Stimulated activated naive B cell treated with anti-CD40 and anti-IgM and Interleukin-4, amounts not matched to agents 10 μg/mL and 1 μg/mL and 100 μg/mL, for 72 hours (primary cell): ENCODE measurements at regions not wholly inside any gene's neighbourhood (a gene's known extent, or its start where the extent isn't known, plus 50 kb on each side); places are given as distances from the start of the nearest gene placed in this dataset.

Experiments
- ATAC-seq, 2 donors: fragments of 150-1000 bp; cut with Tn5 transposase; replicated peaks; 2 replicates each; pipeline ENCODE4 v1.10.0; 2021; ENCODE audit warnings: moderate library complexity in 1 of 2
- DNase-seq: peaks from one replicate; pipeline ENCODE4 v3.0.0; 2021
- H3K27ac Mint-ChIP-seq: one replicate; pipeline ENCODE4 v1.8.0; 2022; ENCODE audit warnings: mild to moderate bottlenecking, mixed read lengths
- H3K27me3 Mint-ChIP-seq, 2 donors: one replicate each; pipeline ENCODE4 v1.8.0; 2022; ENCODE audit warnings: mixed read lengths in 2 of 2
- H3K36me3 Mint-ChIP-seq, 2 donors: one replicate each; pipeline ENCODE4 v1.8.0; 2022; ENCODE audit warnings: mixed read lengths in 2 of 2, mild to moderate bottlenecking in 1 of 2
- H3K4me1 Mint-ChIP-seq, 2 donors: one replicate each; pipeline ENCODE4 v1.8.0; 2022; ENCODE audit warnings: mixed read lengths in 2 of 2, mild to moderate bottlenecking in 1 of 2
- H3K4me3 Mint-ChIP-seq, 2 donors: one replicate each; pipeline ENCODE4 v1.8.0; 2022; ENCODE audit warnings: mild to moderate bottlenecking in 2 of 2, mixed read lengths in 2 of 2, moderate library complexity in 1 of 2
- H3K9me3 Mint-ChIP-seq, 2 donors: one replicate each; pipeline ENCODE4 v1.8.0; 2022; ENCODE audit warnings: mixed read lengths in 2 of 2, mild to moderate bottlenecking in 1 of 2

DNA sequence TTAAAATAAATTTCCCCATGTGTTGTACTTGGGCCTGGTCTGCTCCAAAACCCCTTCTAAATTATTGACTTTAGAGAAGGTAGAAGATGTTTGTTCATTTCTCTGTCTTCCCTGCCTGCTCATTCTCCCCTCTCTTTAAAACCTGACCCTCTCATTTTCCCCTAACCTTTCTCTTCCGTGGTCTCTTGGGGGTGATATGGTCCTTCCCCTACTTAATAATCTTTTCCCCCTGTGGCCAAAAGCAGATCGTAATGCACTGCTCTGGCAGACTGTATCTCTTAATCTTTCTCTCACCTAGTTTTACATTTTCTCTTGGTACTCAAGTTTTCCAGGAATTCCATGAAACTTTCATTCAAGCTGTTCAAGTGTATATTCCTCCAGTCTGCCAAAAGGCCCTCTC, 301.7 kb downstream of the TTLL7 start:
- H3K4me3 Mint-ChIP-seq, result no peak overlapping the region
- H3K27ac Mint-ChIP-seq, result no peak overlapping the region
- peaks cover 2 to 4% of the 10 kb centered on the region in 2 donors for H3K9me3 Mint-ChIP-seq
- H3K36me3 Mint-ChIP-seq, result no peaks in the 10 kb centered on the region
- ATAC-seq (peak; percentile 14 to 50), DNase-seq (no peak)
- peaks cover 3 to 27% of the 10 kb centered on the region in 2 donors for H3K4me1 Mint-ChIP-seq
- H3K27me3 Mint-ChIP-seq, result peaks cover 22 to 47% of the 10 kb centered on the region in 2 donors

GRCh38 chr1:83694449-83694848, 304.5 kb downstream of the TTLL7 start:
- Mint-ChIP-seq H3K4me3 (no peak overlapping the region), H3K27ac (no peak overlapping the region), H3K36me3 (peaks cover 0 to 3% of the 10 kb centered on the region in 2 donors), H3K9me3 (peaks cover 4 to 8% of the 10 kb centered on the region in 2 donors), H3K4me1 (peaks cover 9 to 34% of the 10 kb centered on the region in 2 donors), H3K27me3 (peaks cover 25 to 50% of the 10 kb centered on the region in 2 donors)
- DNase-seq (no peak), ATAC-seq (no peak)

- no peak overlapping the region for H3K27ac Mint-ChIP-seq
- DNase-seq, result no peak
Measured at GRCh38 chr1:83693427-83694126, 305.4 kb downstream of the TTLL7 start.

DNA sequence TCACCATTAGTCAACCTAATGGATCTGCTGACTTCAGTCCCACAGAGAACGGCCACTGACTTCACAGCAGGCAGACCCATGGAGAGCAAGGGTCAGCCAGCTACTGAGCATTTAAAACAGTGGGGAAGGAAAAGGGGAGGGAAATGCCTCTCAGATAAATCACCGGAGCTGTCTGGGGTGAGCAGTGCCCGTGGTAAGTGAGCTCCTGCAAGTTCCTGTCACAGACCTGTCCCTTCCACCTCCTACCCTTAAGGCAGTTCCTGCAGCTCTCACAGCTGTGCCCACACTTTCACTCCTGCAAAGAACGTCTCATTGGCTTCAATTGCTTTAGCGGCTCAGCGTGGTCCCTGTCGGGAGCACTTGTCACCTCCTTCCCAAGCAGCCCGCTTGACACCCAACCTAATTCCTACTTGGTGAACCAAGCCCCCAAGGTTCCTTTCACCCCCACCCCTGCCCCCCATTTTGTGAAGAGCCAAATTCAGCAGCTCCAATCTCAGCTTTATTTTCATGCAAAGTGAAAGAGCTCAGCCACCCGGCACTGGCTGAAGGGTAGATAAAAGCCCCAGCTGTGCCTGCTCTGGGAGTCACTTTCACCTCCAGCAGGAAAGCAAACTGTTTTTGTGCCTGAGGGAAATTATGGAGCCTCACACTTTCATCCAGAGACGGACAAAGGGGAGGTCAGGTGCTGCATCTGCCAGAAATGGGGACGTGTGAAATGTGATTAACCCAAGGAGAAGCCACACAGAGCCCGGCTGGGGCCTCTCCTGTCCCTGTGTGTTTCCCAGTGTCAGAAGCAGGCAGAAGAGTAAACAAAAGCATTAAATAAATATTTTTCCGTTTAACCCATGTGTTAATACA, 306.2 kb downstream of the TTLL7 start:
- ATAC-seq (peak; percentile 57 to 74), DNase-seq (no peak)
- Mint-ChIP-seq H3K4me3 (peak overlapping the region; percentile 70 to 79), H3K36me3 (peaks cover 0 to 7% of the 10 kb centered on the region in 2 donors), H3K4me1 (peaks cover 9 to 34% of the 10 kb centered on the region in 2 donors), H3K9me3 (peaks cover 13% of the 10 kb centered on the region in 2 donors), H3K27ac (no peak overlapping the region), H3K27me3 (peaks cover 25 to 46% of the 10 kb centered on the region in 2 donors)

More at GRCh38 chr1:83693427-83694126, 305.4 kb downstream of the TTLL7 start:
- ATAC-seq, result no peak
- H3K4me3 Mint-ChIP-seq, result peak overlapping the region; percentile 70 to 79
- H3K9me3 Mint-ChIP-seq, result peaks cover 8% of the 10 kb centered on the region in 2 donors
- H3K36me3 Mint-ChIP-seq, result peaks cover 0 to 7% of the 10 kb centered on the region in 2 donors
- H3K4me1 Mint-ChIP-seq, result peaks cover 9 to 34% of the 10 kb centered on the region in 2 donors
- peaks cover 25 to 46% of the 10 kb centered on the region in 2 donors for H3K27me3 Mint-ChIP-seq

GRCh38 chr1:83691953-83692500, 306.9 kb downstream of the TTLL7 start:
- peaks cover 25 to 40% of the 10 kb centered on the region in 2 donors for H3K27me3 Mint-ChIP-seq
- ATAC-seq (no peak), DNase-seq (no peak)
- peaks cover 0 to 7% of the 10 kb centered on the region in 2 donors for H3K36me3 Mint-ChIP-seq
- H3K27ac Mint-ChIP-seq, result no peak overlapping the region
- peaks cover 13 to 14% of the 10 kb centered on the region in 2 donors for H3K9me3 Mint-ChIP-seq
- H3K4me1 Mint-ChIP-seq, result peaks cover 6 to 34% of the 10 kb centered on the region in 2 donors
- no peak overlapping the region for H3K4me3 Mint-ChIP-seq

DNA sequence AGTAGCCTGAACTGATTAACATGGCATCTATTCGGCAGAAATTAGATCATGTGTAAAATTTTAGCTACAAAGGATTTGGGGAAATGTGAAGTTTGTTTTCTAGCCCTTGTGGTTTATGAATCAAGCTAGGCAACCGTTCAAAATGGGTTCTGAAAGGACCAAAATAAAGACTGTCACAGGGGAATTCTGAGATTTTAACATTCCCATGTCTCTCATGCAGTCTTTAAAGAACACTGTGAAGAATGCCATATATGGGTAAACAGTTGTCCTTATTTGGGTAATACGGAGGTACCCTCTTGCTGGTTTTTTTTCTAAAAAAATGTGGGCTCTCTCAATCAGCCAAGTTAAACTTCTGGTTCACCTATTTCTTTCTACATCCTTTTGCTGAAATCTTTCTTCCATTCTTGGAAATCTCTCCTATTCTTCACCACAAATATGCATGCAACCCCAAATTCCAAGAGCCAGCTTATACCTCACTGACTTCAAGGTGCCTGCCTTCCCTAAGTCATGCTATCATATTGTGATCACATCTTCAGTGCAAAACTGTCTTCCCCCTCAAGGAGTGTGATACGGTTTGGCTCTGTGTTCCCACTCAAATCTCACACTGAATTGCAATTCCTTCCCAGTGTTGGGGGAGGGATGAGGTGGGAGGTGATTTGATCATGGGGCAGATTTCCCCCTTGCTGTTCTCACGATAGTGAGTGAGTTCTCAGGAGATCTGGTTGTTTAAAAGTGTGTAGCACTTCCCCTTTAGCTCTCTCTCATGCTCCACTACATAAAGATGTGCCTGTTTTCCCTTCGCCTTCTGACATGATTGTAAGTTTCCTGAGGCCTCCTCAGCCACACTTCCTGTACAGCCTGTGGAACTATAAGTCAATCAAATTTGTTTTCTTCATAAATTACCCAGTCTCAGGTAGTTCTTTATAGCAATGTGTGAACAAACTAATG, 308.7 kb downstream of the TTLL7 start:
- Mint-ChIP-seq H3K4me1 (peaks cover 6 to 34% of the 10 kb centered on the region in 2 donors), H3K9me3 (peaks cover 13 to 14% of the 10 kb centered on the region in 2 donors), H3K27me3 (peaks cover 14 to 30% of the 10 kb centered on the region in 2 donors), H3K36me3 (peaks cover 0 to 7% of the 10 kb centered on the region in 2 donors), H3K4me3 (no peak overlapping the region), H3K27ac (no peak overlapping the region)
- DNase-seq (no peak), ATAC-seq (peak in 1 of 2 donors; percentile 31)

DNA sequence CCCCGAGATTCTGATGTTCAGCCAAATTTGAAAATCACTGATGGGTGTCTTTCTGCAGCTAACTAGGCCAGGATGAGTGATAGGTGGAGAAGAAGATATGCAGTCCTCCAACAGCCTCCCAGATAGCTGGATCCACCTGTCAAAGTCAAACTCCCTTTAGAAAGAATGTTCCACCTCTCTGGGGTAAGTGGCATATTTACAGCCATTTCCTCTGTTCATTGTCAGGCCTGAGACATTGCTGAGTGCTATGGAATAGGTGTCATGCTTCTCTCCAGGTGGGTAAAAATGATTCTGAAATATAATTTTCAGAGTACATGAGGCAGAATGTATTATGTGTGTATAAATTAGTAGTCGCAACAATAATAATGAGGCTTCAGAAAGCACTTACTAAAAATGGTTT, 316.8 kb downstream of the TTLL7 start:
- no peaks in the 10 kb centered on the region for H3K36me3 Mint-ChIP-seq
- H3K4me1 Mint-ChIP-seq, result no peaks in the 10 kb centered on the region
- no peak overlapping the region for H3K4me3 Mint-ChIP-seq

GRCh38 chr1:83676106-83676505, 322.8 kb downstream of the TTLL7 start:
- Mint-ChIP-seq H3K4me3 (no peak overlapping the region), H3K9me3 (no peaks in the 10 kb centered on the region), H3K27ac (no peak overlapping the region), H3K36me3 (no peaks in the 10 kb centered on the region), H3K27me3 (no peaks in the 10 kb centered on the region), H3K4me1 (peaks cover under 1 to 2% of the 10 kb centered on the region in 2 donors)
- DNase-seq, result no peak
- no peak for ATAC-seq

More for the DNA sequence above, 316.8 kb downstream of the TTLL7 start:
- H3K27ac Mint-ChIP-seq, result no peak overlapping the region
- DNase-seq (no peak), ATAC-seq (no peak)
- no peaks in the 10 kb centered on the region for H3K27me3 Mint-ChIP-seq
- H3K9me3 Mint-ChIP-seq, result peaks cover 0 to 4% of the 10 kb centered on the region in 2 donors

GRCh38 chr1:83673312-83673711, 325.6 kb downstream of the TTLL7 start:
- peaks cover 2 to 7% of the 10 kb centered on the region in 2 donors for H3K4me1 Mint-ChIP-seq
- DNase-seq, result no peak
- H3K4me3 Mint-ChIP-seq, result no peak overlapping the region
- H3K27me3 Mint-ChIP-seq, result no peaks in the 10 kb centered on the region
- H3K27ac Mint-ChIP-seq, result no peak overlapping the region
- ATAC-seq, result peak in 1 of 2 donors; percentile 31
- peaks cover 0 to 6% of the 10 kb centered on the region in 2 donors for H3K36me3 Mint-ChIP-seq
- peaks cover 4 to 6% of the 10 kb centered on the region in 2 donors for H3K9me3 Mint-ChIP-seq

DNA sequence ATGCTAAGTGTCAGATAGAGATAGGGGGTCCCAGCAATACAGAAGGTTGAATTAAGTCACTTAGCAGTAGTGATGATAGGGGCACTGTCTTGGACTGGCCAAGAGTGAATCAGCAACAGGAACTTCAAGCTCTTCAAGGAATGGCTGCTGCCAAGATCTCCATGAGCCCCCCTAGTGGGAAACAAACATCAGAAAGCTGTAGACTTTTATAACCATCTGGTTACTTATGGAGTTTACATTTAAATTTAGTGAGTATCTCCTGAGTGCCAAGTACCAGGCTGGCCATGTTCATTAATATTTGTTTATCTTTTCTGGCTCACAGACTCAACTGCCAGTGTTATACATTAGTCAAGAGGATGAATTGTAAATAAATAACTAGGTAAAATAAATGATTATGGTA, 327.3 kb downstream of the TTLL7 start:
- Mint-ChIP-seq H3K27ac (no peak overlapping the region), H3K27me3 (no peaks in the 10 kb centered on the region), H3K9me3 (peaks cover 6 to 11% of the 10 kb centered on the region in 2 donors), H3K36me3 (peaks cover 0 to 6% of the 10 kb centered on the region in 2 donors), H3K4me1 (peaks cover 2 to 7% of the 10 kb centered on the region in 2 donors), H3K4me3 (no peak overlapping the region)
- ATAC-seq, result peak in 1 of 2 donors; percentile 3
- DNase-seq, result no peak

GRCh38 chr1:83670909-83671565, 327.9 kb downstream of the TTLL7 start:
- peaks cover 6 to 11% of the 10 kb centered on the region in 2 donors for H3K9me3 Mint-ChIP-seq
- H3K4me1 Mint-ChIP-seq, result peaks cover 2 to 7% of the 10 kb centered on the region in 2 donors
- ATAC-seq (peak; percentile 78 to 82), DNase-seq (no peak)
- H3K27me3 Mint-ChIP-seq, result no peaks in the 10 kb centered on the region
- peaks cover 0 to 6% of the 10 kb centered on the region in 2 donors for H3K36me3 Mint-ChIP-seq
- H3K4me3 Mint-ChIP-seq, result no peak overlapping the region
- no peak overlapping the region for H3K27ac Mint-ChIP-seq

- Mint-ChIP-seq H3K4me3 (no peak overlapping the region), H3K27me3 (no peaks in the 10 kb centered on the region), H3K36me3 (no peaks in the 10 kb centered on the region), H3K27ac (no peak overlapping the region), H3K9me3 (peaks cover 0 to 1% of the 10 kb centered on the region in 2 donors), H3K4me1 (no peaks in the 10 kb centered on the region)
- DNase-seq, result no peak
- ATAC-seq, result no peak
Measured at GRCh38 chr1:83641796-83642443, 357.0 kb downstream of the TTLL7 start.
